Small intestine (tissue), 7 donors: ENCODE measurements at regions not wholly inside any gene's neighbourhood (a gene's known extent, or its start where the extent isn't known, plus 50 kb on each side); places are given as distances from the start of the nearest gene placed in this dataset.
"Not testable (repeated sequence)": the region's sequence is repeated elsewhere in the genome, so short reads cannot be mapped to it uniquely, and the experiment has no call there.

ENCODE experiments used
- DNase-seq, 2 donors: peaks; one replicate each; pipeline versions ENCODE4 v3.0.0 to v3.0.0-alpha.2; 2013
- FAIRE-seq: peaks from 2 replicates; lab custom pipeline; 2012; peaks lifted over from hg19 to GRCh38; lab: Jason Lieb, UNC
- H3K27ac ChIP-seq, 3 donors: one replicate each; pipeline ENCODE4 v1.5.1; 2013; ENCODE audit warnings: low read length in 2 of 3, mild to moderate bottlenecking in 2 of 3, control low read depth in 1 of 3, inconsistent platforms in 1 of 3, low read depth in 1 of 3, moderate library complexity in 1 of 3
- H3K27me3 ChIP-seq, 3 donors: one replicate each; pipeline ENCODE4 v1.6.1; 2013; ENCODE audit warnings: low read length in 3 of 3, inconsistent platforms in 1 of 3; ENCODE audit not compliant: control insufficient read depth in 3 of 3, insufficient read depth in 3 of 3
- H3K36me3 ChIP-seq, 3 donors: one replicate each; pipeline ENCODE4 v1.6.1; 2013; ENCODE audit warnings: low read length in 3 of 3, inconsistent platforms in 1 of 3, low read depth in 1 of 3, mild to moderate bottlenecking in 1 of 3, moderate library complexity in 1 of 3; ENCODE audit not compliant: control insufficient read depth in 3 of 3, insufficient read depth in 2 of 3
- H3K4me1 ChIP-seq, 3 donors: one replicate each; pipeline ENCODE4 v1.6.1; 2013; ENCODE audit warnings: low read length in 2 of 3, inconsistent platforms in 1 of 3, low read depth in 1 of 3, mild to moderate bottlenecking in 1 of 3, moderate library complexity in 1 of 3; ENCODE audit not compliant: control insufficient read depth in 3 of 3, insufficient read depth in 2 of 3
- H3K4me3 ChIP-seq, 3 donors: one replicate each; pipeline ENCODE4 v1.5.1; 2013; ENCODE audit warnings: low read length in 3 of 3, control low read depth in 1 of 3, inconsistent platforms in 1 of 3, low read depth in 1 of 3, mild to moderate bottlenecking in 1 of 3, moderate library complexity in 1 of 3
- H3K9me3 ChIP-seq, 2 donors: one replicate each; pipeline ENCODE4 v1.6.1; 2013; ENCODE audit warnings: low read depth in 1 of 2, low read length in 1 of 2; ENCODE audit not compliant: control insufficient read depth in 2 of 2, insufficient read depth in 1 of 2
- WGBS, 3 donors: extraction: QIAGEN DNeasy Blood & Tissue Kit; methylation state at CpG; one replicate each; pipeline ENCODE4 v1.1.7; 2013; 5-methylcytosine and 5-hydroxymethylcytosine counted together
- donor health status: healthy with polysubstance abuse.
- donor health status: control.
- donor health status: control.
- donor health status: Bipolar disorder and iron deficiency.
- donor health status: healthy.

DNA sequence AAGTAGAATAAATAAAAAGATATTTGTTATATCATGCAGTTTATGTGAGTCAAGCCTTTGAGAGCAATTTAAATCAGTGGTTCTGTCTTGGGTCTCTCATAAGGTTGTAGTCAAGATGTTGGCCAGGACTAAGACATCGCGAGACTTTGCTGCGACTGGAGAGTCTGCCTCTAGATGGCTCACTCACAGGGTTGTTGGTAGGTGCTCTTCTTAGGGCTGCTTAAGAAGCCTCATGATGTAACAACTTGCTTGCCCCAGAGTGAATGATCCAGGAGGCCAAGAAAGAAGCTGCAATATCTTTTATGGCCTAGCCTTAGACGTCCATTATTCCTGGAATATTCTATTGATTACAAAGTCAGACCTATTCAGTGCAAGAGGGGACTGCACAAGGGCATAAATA is 73.1 kb upstream of the CACHD1 start:
- H3K4me1 ChIP-seq, result no peaks in the 10 kb centered on the region
- no peaks in the 10 kb centered on the region for H3K27me3 ChIP-seq
- DNase-seq, result peak; percentile 11 to 14
- H3K27ac ChIP-seq, result no peak overlapping the region
- FAIRE-seq, result no peak
- H3K36me3 ChIP-seq, result no peaks in the 10 kb centered on the region
- WGBS, 3 donors, result 87 to 88% (median 87%) methylated on average over 4 of the region's 4 CpGs
- no peaks in the 10 kb centered on the region for H3K9me3 ChIP-seq
- no peak overlapping the region for H3K4me3 ChIP-seq

GRCh38 chr1:64397541-64397940 is 72.4 kb upstream of the CACHD1 start:
- FAIRE-seq, result no peak
- Histone ChIP-seq H3K9me3 (no peaks in the 10 kb centered on the region), H3K27me3 (no peaks in the 10 kb centered on the region), H3K36me3 (no peaks in the 10 kb centered on the region), H3K27ac (no peak overlapping the region), H3K4me3 (no peak overlapping the region), H3K4me1 (no peaks in the 10 kb centered on the region)
- DNase-seq, result no peak
- WGBS, 3 donors, result 74 to 81% (median 76%) methylated on average over 2 of the region's 2 CpGs

DNA sequence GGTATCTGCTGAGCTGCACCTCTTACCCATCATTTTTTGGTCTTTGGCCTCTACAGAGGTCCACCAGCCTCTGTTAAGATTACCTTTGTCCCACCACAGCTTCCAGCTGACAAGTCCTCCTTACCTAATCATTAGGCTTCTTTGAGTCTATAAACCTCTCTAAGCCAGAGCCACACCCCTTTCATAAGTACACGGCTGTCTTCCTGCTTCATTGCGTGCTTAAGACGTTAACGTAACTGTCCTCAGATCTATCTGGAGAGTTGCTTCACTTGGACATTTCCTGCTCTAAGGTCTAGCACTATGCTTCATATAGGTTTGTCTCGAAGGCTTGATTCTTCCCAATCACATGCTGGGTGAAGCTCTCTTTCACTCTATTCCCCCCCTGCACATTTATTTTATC is 71.0 kb upstream of the CACHD1 start:
- Histone ChIP-seq H3K4me3 (no peak overlapping the region), H3K27ac (no peak overlapping the region), H3K36me3 (no peaks in the 10 kb centered on the region), H3K27me3 (no peaks in the 10 kb centered on the region), H3K4me1 (no peaks in the 10 kb centered on the region), H3K9me3 (no peaks in the 10 kb centered on the region)
- 15 to 58% (median 49%) methylated on average over 5 of the region's 5 CpGs for WGBS, 3 donors
- FAIRE-seq, result no peak
- DNase-seq, result peak; percentile 45 to 66

GRCh38 chr1:64401285-64401684 is 68.6 kb upstream of the CACHD1 start:
- no peak for FAIRE-seq
- 89 to 94% (median 93%) methylated on average over 1 of the region's 1 CpG for WGBS, 3 donors

DNA sequence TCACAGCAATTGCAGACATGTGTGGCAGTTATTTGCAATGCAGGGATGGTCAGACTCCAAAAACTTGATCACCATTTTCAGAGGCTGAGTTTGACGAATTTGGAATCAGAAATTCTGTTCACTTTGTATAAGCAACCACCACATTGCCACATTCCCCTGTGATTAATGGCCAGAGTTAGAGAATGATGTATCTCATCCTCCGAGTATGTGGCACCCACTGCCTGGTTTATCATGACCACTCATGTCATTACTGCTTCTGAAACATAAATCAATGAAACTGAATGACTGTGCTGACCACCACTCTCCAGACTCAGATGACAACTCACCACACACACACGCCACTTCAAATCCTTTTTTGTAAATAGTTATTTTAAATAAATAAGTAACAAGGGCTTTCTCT is 66.6 kb upstream of the CACHD1 start:
- Histone ChIP-seq H3K36me3 (no peaks in the 10 kb centered on the region), H3K9me3 (no peaks in the 10 kb centered on the region), H3K4me1 (no peaks in the 10 kb centered on the region), H3K27me3 (no peaks in the 10 kb centered on the region), H3K27ac (no peak overlapping the region), H3K4me3 (no peak overlapping the region)
- DNase-seq, result no peak
- no peak for FAIRE-seq
- WGBS, 3 donors, result 80 to 93% (median 81%) methylated on average over 3 of the region's 3 CpGs

More at GRCh38 chr1:64401285-64401684, 68.6 kb upstream of the CACHD1 start:
- Histone ChIP-seq H3K4me3 (no peak overlapping the region), H3K27ac (no peak overlapping the region), H3K27me3 (no peaks in the 10 kb centered on the region), H3K4me1 (no peaks in the 10 kb centered on the region), H3K36me3 (no peaks in the 10 kb centered on the region), H3K9me3 (no peaks in the 10 kb centered on the region)
- no peak for DNase-seq

- Histone ChIP-seq H3K9me3 (no peaks in the 10 kb centered on the region), H3K4me1 (no peaks in the 10 kb centered on the region), H3K27me3 (no peaks in the 10 kb centered on the region), H3K36me3 (no peaks in the 10 kb centered on the region), H3K4me3 (no peak overlapping the region), H3K27ac (no peak overlapping the region)
- no peak for DNase-seq
- WGBS, 3 donors, result 53 to 86% (median 76%) methylated on average over 1 of the region's 1 CpG
- FAIRE-seq, result no peak
Observed at GRCh38 chr1:64404202-64404601, 65.7 kb upstream of the CACHD1 start.

- Histone ChIP-seq H3K36me3 (no peaks in the 10 kb centered on the region), H3K27ac (no peak overlapping the region), H3K4me1 (no peaks in the 10 kb centered on the region), H3K4me3 (no peak overlapping the region), H3K27me3 (no peaks in the 10 kb centered on the region), H3K9me3 (no peaks in the 10 kb centered on the region)
- DNase-seq, result no peak
- 63 to 80% (median 71%) methylated on average over 1 of the region's 1 CpG for WGBS, 3 donors
- FAIRE-seq, result no peak
Observed at GRCh38 chr1:64405833-64406232, 64.1 kb upstream of the CACHD1 start.

DNA sequence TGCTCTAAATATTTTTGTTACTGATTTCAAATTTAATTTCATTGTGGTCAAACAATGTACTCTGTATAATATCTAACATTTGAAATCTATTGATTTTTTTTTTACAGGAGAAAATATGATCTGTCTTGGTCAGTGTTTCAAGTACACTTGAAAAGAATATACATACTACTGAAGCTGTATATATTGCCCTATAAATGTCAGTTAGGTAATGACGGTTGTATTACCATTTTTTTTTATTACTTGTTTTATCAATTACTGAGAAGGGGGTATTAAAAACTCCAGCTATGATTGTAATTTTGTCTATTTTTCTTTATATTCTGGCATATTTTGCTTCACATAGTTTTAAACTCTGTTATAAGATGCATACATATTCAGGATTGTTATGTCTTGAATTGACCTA is 59.7 kb upstream of the CACHD1 start:
- no peak for DNase-seq
- FAIRE-seq, result peak; percentile 39
- WGBS, 3 donors, result 71 to 81% (median 75%) methylated on average over 1 of the region's 1 CpG
- H3K4me3 ChIP-seq, result no peak overlapping the region
- no peaks in the 10 kb centered on the region for H3K4me1 ChIP-seq
- H3K36me3 ChIP-seq, result no peaks in the 10 kb centered on the region
- H3K9me3 ChIP-seq, result no peaks in the 10 kb centered on the region
- H3K27ac ChIP-seq, result no peak overlapping the region
- H3K27me3 ChIP-seq, result no peaks in the 10 kb centered on the region

GRCh38 chr1:64414855-64415546 is 54.9 kb upstream of the CACHD1 start:
- not testable (repeated sequence) for DNase-seq, H3K4me1 ChIP-seq, H3K27ac ChIP-seq, H3K9me3 ChIP-seq, FAIRE-seq, H3K27me3 ChIP-seq, H3K4me3 ChIP-seq, H3K36me3 ChIP-seq
- 97 to 98% (median 97%) methylated on average over 24 to 52 of the region's 56 CpGs for WGBS, 3 donors
